ENCODE measurements at regions not wholly inside any gene's neighbourhood (a gene's known extent, or its start where the extent isn't known, plus 50 kb on each side); places are given as distances from the start of the nearest gene placed in this dataset.

DNA sequence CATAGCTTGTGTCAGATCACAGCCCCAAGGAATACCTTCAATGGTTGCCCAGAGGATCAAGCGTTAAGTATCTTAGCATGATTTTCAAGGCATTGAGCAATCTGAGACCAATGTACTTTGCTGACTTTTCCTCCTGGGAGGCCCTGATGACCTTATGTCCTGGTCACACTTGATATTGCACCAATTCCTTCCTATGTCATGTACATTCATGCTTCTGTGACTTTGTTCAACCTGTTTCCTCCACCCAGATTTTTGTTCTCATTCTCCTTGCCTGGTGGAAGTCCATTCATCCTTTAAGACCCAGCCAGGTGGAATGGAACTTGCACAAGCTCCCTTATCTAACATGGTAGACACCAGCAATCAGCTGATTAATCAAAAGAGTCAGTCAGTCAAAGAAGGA is 160.8 kb downstream of the PFKFB3 start:
- Histone ChIP-seq H3K36me3 (ENCODE audit: insufficient read depth in 1 of 2, low read depth in 1 of 2) (no peaks in the 10 kb centered on the region), H3K9me3 (no peaks in the 10 kb centered on the region), H3K4me3 (no peak overlapping the region), H3K4me1 (no peaks in the 10 kb centered on the region), H3K27ac (no peak overlapping the region), H3K27me3 (ENCODE audit: insufficient read depth in 3 of 3, low read length in 2 of 3) (no peaks in the 10 kb centered on the region)
- TF ChIP-seq, protein P1, sequence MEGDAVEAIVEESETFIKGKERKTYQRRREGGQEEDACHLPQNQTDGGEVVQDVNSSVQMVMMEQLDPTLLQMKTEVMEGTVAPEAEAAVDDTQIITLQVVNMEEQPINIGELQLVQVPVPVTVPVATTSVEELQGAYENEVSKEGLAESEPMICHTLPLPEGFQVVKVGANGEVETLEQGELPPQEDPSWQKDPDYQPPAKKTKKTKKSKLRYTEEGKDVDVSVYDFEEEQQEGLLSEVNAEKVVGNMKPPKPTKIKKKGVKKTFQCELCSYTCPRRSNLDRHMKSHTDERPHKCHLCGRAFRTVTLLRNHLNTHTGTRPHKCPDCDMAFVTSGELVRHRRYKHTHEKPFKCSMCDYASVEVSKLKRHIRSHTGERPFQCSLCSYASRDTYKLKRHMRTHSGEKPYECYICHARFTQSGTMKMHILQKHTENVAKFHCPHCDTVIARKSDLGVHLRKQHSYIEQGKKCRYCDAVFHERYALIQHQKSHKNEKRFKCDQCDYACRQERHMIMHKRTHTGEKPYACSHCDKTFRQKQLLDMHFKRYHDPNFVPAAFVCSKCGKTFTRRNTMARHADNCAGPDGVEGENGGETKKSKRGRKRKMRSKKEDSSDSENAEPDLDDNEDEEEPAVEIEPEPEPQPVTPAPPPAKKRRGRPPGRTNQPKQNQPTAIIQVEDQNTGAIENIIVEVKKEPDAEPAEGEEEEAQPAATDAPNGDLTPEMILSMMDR (IDR thresholded peaks at IDR 0.05), result no peak
- WGBS, 3 donors, result 0 to 78% (median 77%) methylated on average over 1 of the region's 1 CpG
- intact Hi-C loops (cut with DNase I), result no loop called here
- ATAC-seq, result no peak
- DNase-seq, result no peak

DNA sequence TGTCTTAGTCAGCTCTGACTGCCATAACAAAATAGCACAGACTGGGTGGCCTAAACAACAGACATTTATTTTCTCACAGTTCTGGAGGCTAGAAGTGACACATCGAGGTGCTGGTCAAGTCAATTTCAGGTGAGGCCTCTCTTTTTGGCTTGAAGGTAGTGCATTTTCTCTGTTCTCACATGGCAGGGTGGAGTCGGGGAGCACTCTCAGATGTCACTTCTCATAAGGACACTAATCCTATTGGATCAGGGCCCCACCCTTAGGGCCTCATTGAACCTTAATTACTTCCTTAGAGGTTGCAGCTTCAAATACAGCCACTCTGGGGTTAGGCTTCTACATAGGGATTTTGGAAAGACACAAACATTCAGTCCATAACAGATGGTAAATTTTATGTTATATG is 161.6 kb downstream of the PFKFB3 start:
- H3K36me3 ChIP-seq (ENCODE audit: insufficient read depth in 1 of 2, low read depth in 1 of 2), result no peaks in the 10 kb centered on the region
- DNase-seq, result no peak
- no peaks in the 10 kb centered on the region for H3K27me3 ChIP-seq (ENCODE audit: insufficient read depth in 3 of 3, low read length in 2 of 3)
- no peak overlapping the region for H3K4me3 ChIP-seq
- no peak for ATAC-seq
- H3K4me1 ChIP-seq, result no peaks in the 10 kb centered on the region
- no peaks in the 10 kb centered on the region for H3K9me3 ChIP-seq
- WGBS, 3 donors, result 78 to 89% (median 87%) methylated on average over 2 of the region's 2 CpGs
- TF ChIP-seq, protein P1 (IDR thresholded peaks at IDR 0.05), result no peak
- H3K27ac ChIP-seq, result no peak overlapping the region
- intact Hi-C loops (cut with DNase I), result no loop called here

DNA sequence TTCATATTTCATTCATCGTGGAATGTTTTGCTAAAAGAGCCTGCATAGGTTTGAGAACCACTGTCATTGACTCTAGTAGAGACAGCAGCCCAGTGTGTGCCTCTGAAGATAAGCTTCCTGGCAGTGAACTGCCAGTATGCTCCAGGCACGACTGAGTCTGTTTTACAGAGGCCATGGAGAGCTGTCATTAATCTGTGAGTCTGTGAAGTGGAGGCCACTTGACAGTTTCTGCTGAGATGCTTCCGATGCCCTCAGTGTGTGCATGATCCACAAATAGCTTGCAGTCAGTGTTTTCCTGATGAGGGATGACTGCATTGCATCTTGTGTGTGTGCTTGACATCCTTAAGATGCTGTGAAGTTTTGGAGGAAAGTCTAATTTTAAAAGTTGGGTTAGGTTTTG is 162.2 kb downstream of the PFKFB3 start:
- no peaks in the 10 kb centered on the region for H3K36me3 ChIP-seq (ENCODE audit: insufficient read depth in 1 of 2, low read depth in 1 of 2)
- intact Hi-C loops (cut with DNase I), result no loop called here
- no peak overlapping the region for H3K4me3 ChIP-seq
- H3K9me3 ChIP-seq, result no peaks in the 10 kb centered on the region
- ATAC-seq (no peak), DNase-seq (no peak)
- WGBS, 3 donors, result 64 to 78% (median 76%) methylated on average over 3 of the region's 3 CpGs
- H3K27ac ChIP-seq, result no peak overlapping the region
- TF ChIP-seq, protein P1 (IDR thresholded peaks at IDR 0.05), result no peak
- no peaks in the 10 kb centered on the region for H3K27me3 ChIP-seq (ENCODE audit: insufficient read depth in 3 of 3, low read length in 2 of 3)
- H3K4me1 ChIP-seq, result no peaks in the 10 kb centered on the region

DNA sequence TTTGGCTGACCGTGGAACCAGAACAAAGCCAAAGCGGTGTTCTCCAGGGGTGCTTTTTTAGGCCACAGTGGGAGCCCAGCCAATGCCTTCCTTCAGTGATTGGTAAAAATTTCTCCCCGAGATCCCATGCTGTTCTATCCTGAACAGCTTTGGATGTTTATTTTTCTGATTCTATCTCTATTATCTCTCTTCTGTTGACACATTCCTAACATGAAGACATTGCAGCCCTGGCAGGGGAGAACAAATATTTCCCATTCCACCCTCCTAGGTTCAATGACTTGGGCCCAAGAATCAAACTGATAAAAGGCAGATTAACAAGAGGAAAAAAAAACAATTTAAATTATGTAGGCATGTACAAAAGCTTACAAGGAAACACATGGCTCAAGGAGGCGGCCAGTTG is 162.7 kb downstream of the PFKFB3 start:
- TF ChIP-seq, protein P1 (IDR thresholded peaks at IDR 0.05), result no peak
- Histone ChIP-seq H3K9me3 (no peaks in the 10 kb centered on the region), H3K27ac (no peak overlapping the region), H3K4me1 (no peaks in the 10 kb centered on the region), H3K27me3 (ENCODE audit: insufficient read depth in 3 of 3, low read length in 2 of 3) (no peaks in the 10 kb centered on the region), H3K4me3 (no peak overlapping the region), H3K36me3 (ENCODE audit: insufficient read depth in 1 of 2, low read depth in 1 of 2) (no peaks in the 10 kb centered on the region)
- no peak for DNase-seq
- intact Hi-C loops (cut with DNase I), result no loop called here
- ATAC-seq, result no peak
- 52 to 82% (median 75%) methylated on average over 4 of the region's 4 CpGs for WGBS, 3 donors
